Kidney (tissue), 13 donors: ENCODE measurements at regions not wholly inside any gene's neighbourhood (a gene's known extent, or its start where the extent isn't known, plus 50 kb on each side); places are given as distances from the start of the nearest gene placed in this dataset.

Experiments used
- DNase-seq, 5 donors: peaks; one replicate each; pipeline ENCODE4 v3.0.0-alpha.2; 2013 to 2020
- FAIRE-seq: peaks from 2 replicates; lab custom pipeline; 2012; peaks lifted over from hg19 to GRCh38; lab: Jason Lieb, UNC
- H3K27ac ChIP-seq, 2 donors: one replicate each; pipeline ENCODE4 v1.7.0; 2013; ENCODE audit warnings: low read depth in 2 of 2, low read length in 2 of 2, inconsistent platforms in 1 of 2
- H3K27me3 ChIP-seq: one replicate; pipeline ENCODE4 v1.7.1; 2013; ENCODE audit warnings: low read length, inconsistent platforms; ENCODE audit not compliant: control insufficient read depth, insufficient read depth
- H3K36me3 ChIP-seq, 3 donors: one replicate each; pipeline versions ENCODE4 v1.7.0 to v1.7.1; 2013; ENCODE audit warnings: low read length in 3 of 3, control low read depth in 1 of 3, inconsistent platforms in 1 of 3; ENCODE audit not compliant: insufficient read depth in 3 of 3, control insufficient read depth in 2 of 3
- H3K4me1 ChIP-seq, 3 donors: one replicate each; pipeline versions ENCODE4 v1.7.0 to v1.7.1; 2013; ENCODE audit warnings: low read length in 3 of 3, inconsistent platforms in 1 of 3, low read depth in 1 of 3; ENCODE audit not compliant: control insufficient read depth in 2 of 3, insufficient read depth in 2 of 3
- H3K4me3 ChIP-seq, 3 donors: one replicate each; pipeline versions ENCODE4 v1.7.0 to v1.8.1; 2013; ENCODE audit warnings: low read length in 3 of 3, control low read depth in 1 of 3, inconsistent platforms in 1 of 3
- H3K9ac ChIP-seq, 3 donors: one replicate each; pipeline versions ENCODE4 v1.7.0 to v1.7.1; 2013; ENCODE audit warnings: low read length in 3 of 3, control low read depth in 1 of 3, inconsistent platforms in 1 of 3
- H3K9me3 ChIP-seq, 3 donors: one replicate each; pipeline versions ENCODE4 v1.7.0 to v1.7.1; 2013; ENCODE audit warnings: low read length in 3 of 3, control low read depth in 1 of 3, inconsistent platforms in 1 of 3; ENCODE audit not compliant: control insufficient read depth in 2 of 3, insufficient read depth in 1 of 3
- CTCF ChIP-seq: IDR thresholded peaks from 3 replicates; pipeline ENCODE4 v1.5.1; 2012; ENCODE audit warnings: mild to moderate bottlenecking, moderate library complexity, borderline replicate concordance; ENCODE audit not compliant: insufficient read depth; ENCODE audit errors: extremely low read depth
- intact Hi-C: fragments of 100-400 bp; cut with DNase I; formaldehyde crosslinking; loops from one replicate; pipeline ENCODE4 v1.11.1; 2022
- donor health status: control.
- donor health status: control.
- donor health status: control.
- donor health status: control.
- donor health status: control.
- donor health status: DM: yes; HTN: yes; CAD: no.
- donor health status: Normal renal cell carcinoma (clear cell type).

GRCh38 chr2:188897096-188897495, 77.1 kb upstream of the COL3A1 start:
- DNase-seq (peak in 1 of 5 donors; percentile 56), FAIRE-seq (no peak)
- no peak for TF ChIP-seq CTCF
- H3K4me1 ChIP-seq, result no peaks in the 10 kb centered on the region
- no peak overlapping the region for H3K27ac ChIP-seq
- intact Hi-C loops, result no loop called here
- H3K9ac ChIP-seq, result no peak overlapping the region
- H3K27me3 ChIP-seq, result no peaks in the 10 kb centered on the region
- no peaks in the 10 kb centered on the region for H3K9me3 ChIP-seq
- H3K36me3 ChIP-seq, result no peaks in the 10 kb centered on the region
- H3K4me3 ChIP-seq, result no peak overlapping the region

DNA sequence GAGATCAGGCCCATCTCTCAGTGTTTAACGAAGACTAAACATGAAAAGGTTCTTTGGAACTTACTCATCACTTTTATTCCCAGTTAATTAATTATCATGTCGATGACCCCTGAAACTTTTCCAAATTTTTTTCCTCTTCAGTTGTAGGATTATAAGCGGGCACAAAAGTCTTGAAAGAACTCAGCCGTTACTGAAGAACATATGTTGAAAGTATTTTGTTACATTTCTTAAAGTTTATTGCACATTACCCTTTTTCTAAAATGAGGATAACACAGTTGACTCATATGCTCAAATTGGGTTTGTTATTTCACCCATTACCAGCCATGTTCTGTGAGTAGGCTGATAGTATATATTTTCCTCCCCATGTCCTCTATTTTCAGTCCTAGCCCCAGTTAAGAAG, 75.9 kb upstream of the COL3A1 start:
- peak in 1 of 5 donors; percentile 24 for DNase-seq
- no peaks in the 10 kb centered on the region for H3K9me3 ChIP-seq
- no peak for TF ChIP-seq CTCF
- H3K4me1 ChIP-seq, result no peaks in the 10 kb centered on the region
- H3K36me3 ChIP-seq, result no peaks in the 10 kb centered on the region
- intact Hi-C loops, result no loop called here
- H3K27ac ChIP-seq, result no peak overlapping the region
- no peak for FAIRE-seq
- no peak overlapping the region for H3K4me3 ChIP-seq
- H3K9ac ChIP-seq, result no peak overlapping the region
- H3K27me3 ChIP-seq, result no peaks in the 10 kb centered on the region

- H3K4me1 ChIP-seq, result no peaks in the 10 kb centered on the region
- intact Hi-C loops, result no loop called here
- DNase-seq (no peak), FAIRE-seq (no peak)
- H3K4me3 ChIP-seq, result no peak overlapping the region
- no peak for TF ChIP-seq CTCF
- no peaks in the 10 kb centered on the region for H3K9me3 ChIP-seq
- no peaks in the 10 kb centered on the region for H3K27me3 ChIP-seq
- H3K9ac ChIP-seq, result no peak overlapping the region
- no peak overlapping the region for H3K27ac ChIP-seq
- H3K36me3 ChIP-seq, result no peaks in the 10 kb centered on the region
Measured at GRCh38 chr2:188902901-188903491, 71.2 kb upstream of the COL3A1 start.

- no peaks in the 10 kb centered on the region for H3K27me3 ChIP-seq
- H3K9me3 ChIP-seq, result no peaks in the 10 kb centered on the region
- H3K27ac ChIP-seq, result no peak overlapping the region
- DNase-seq (no peak), FAIRE-seq (no peak)
- TF ChIP-seq CTCF, result no peak
- intact Hi-C loops, result no loop called here
- no peaks in the 10 kb centered on the region for H3K4me1 ChIP-seq
- H3K9ac ChIP-seq, result no peak overlapping the region
- H3K4me3 ChIP-seq, result no peak overlapping the region
- H3K36me3 ChIP-seq, result no peaks in the 10 kb centered on the region
Measured at GRCh38 chr2:188903740-188904139, 70.4 kb upstream of the COL3A1 start.
